ENCODE measurements at regions not wholly inside any gene's neighbourhood (a gene's known extent, or its start where the extent isn't known, plus 50 kb on each side); places are given as distances from the start of the nearest gene placed in this dataset.

- Histone ChIP-seq H3K36me3 (ENCODE audit: insufficient read depth) (peaks cover 13% of the 10 kb centered on the region; the same call in 1 of the 2 replicates), H4K20me1 (replicated peaks; ENCODE audit: insufficient read depth) (no peaks in the 10 kb centered on the region), H3K27me3 (ENCODE audit: insufficient read depth) (no peaks in the 10 kb centered on the region), H3K4me3 (no peak overlapping the region), H3K79me2 (replicated peaks; ENCODE audit: insufficient read depth) (no peaks in the 10 kb centered on the region), H3K4me1 (ENCODE audit: insufficient read depth) (no peaks in the 10 kb centered on the region), H3K27ac (ENCODE audit: low read depth) (no peak overlapping the region), H2AFZ (no peak overlapping the region), H3K4me2 (no peak overlapping the region), H3F3A (replicated peaks; ENCODE audit: low read depth) (no peaks in the 10 kb centered on the region), H3K9me2 (ENCODE audit: insufficient read depth) (no peaks in the 10 kb centered on the region)
- H3K27ac Mint-ChIP-seq = no peak overlapping the region
- H3K27me3 Mint-ChIP-seq (ENCODE audit: insufficient read depth, low read depth, poor library complexity) = peaks cover 3% of the 10 kb centered on the region
- no peak for ATAC-seq
- H3K4me3 Mint-ChIP-seq = no peak overlapping the region
- H3K9me3 Mint-ChIP-seq = peaks cover 32% of the 10 kb centered on the region
- H3K4me1 Mint-ChIP-seq = peaks cover 5% of the 10 kb centered on the region; the same call in 2 of the 3 replicates
- peaks cover 9% of the 10 kb centered on the region; the same call in 2 of the 3 replicates for H3K36me3 Mint-ChIP-seq (ENCODE audit: low read depth)
- TF ChIP-seq NANOG (IDR thresholded peaks at IDR 0.05; ENCODE audit: borderline replicate concordance) (no peak), POLR2AphosphoS5 (IDR thresholded peaks at IDR 0.05; ENCODE audit: low read depth) (no peak), EZH2phosphoT487 (IDR thresholded peaks at IDR 0.05; ENCODE audit: unreplicated experiment) (no peak), EZH2 (IDR thresholded peaks at IDR 0.05; ENCODE audit: low read depth, unreplicated experiment) (no peak), STAT1 (IDR thresholded peaks at IDR 0.05; ENCODE audit: unreplicated experiment) (no peak), CREB1 (CRISPR knock-in tag; IDR thresholded peaks at IDR 0.05; ENCODE audit: low read depth) (no peak), ZNF462 (CRISPR knock-in tag; IDR thresholded peaks at IDR 0.05) (no peak), JUNB (IDR thresholded peaks at IDR 0.05; ENCODE audit: unreplicated experiment) (no peak), ZNF114 (CRISPR knock-in tag; IDR thresholded peaks at IDR 0.05) (no peak), CTCF (conservative IDR thresholded peaks at IDR 0.05; ENCODE audit: low read depth in 2 of 2) (no peak), REST (IDR thresholded peaks at IDR 0.05; ENCODE audit: unreplicated experiment) (no peak), ETS1 (IDR thresholded peaks at IDR 0.05) (no peak), ZNF331 (CRISPR knock-in tag; IDR thresholded peaks at IDR 0.05; ENCODE audit: low read depth) (no peak)
- DNase-seq (ENCODE audit: low spot score) = peak; percentile 13
Observed at GRCh38 chr5:2879701-2880100, 128.2 kb upstream of the IRX2 start.
